ENCODE measurements at regions not wholly inside any gene's neighbourhood (a gene's known extent, or its start where the extent isn't known, plus 50 kb on each side); places are given as distances from the start of the nearest gene placed in this dataset.

- no peak for TF ChIP-seq CTCF (IDR thresholded peaks at IDR 0.05)
- TF ChIP-seq POLR2A (IDR thresholded peaks at IDR 0.05), result no peak
These were observed 81.3 kb upstream of the BHLHE23 start for GRCh38 chr20:63087872-63088680.
